ELF-1 (cell line): ENCODE measurements at regions not wholly inside any gene's neighbourhood (a gene's known extent, or its start where the extent isn't known, plus 50 kb on each side); places are given as distances from the start of the nearest gene placed in this dataset.
A peak's percentile ranks its signal among the peaks of the same experiment; 100 is the strongest.

Source experiments
- DNase-seq: peaks from one replicate; pipeline ENCODE4 v3.0.0-alpha.2; 2016; ENCODE audit warnings: low read depth, low spot score

DNA sequence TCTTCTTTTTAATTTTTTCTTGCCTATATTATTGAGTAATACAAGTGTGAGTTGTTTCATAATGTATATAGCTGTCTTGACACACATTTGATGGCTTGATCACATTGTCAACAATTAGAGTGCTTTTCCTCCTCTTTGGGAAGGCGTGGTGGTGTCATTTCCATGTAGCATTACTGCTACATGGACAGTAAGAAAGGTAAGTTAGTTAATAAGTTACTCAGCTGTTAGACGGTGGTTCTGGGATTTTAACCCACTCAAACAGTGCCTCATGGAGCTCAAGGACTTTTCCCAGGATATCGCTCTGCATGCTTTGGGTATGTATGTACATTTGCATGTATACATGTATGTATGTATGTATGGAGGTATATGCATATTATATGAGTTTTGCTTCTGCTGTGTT is 94.6 kb downstream of the HAPSTR1 start:
- no peak for DNase-seq

DNA sequence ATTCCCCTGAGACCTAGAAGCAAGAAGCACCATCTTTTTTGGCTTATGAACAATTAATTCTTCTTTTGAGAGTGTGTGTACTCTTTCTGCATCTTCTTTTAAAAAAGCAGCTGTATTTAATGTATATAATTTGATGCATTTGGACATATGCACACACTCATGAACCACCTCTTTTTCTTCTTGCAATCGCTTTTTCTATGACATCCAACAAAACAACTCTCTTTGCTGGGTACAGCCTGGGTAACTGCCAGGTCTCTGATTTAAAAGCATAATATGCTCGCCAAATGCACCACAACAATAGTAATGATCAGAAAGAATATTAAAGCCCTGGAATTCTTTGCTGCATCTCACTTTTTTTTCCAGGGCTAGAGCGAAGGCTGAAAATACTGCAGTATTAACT is 97.3 kb downstream of the HAPSTR1 start:
- no peak for DNase-seq

DNA sequence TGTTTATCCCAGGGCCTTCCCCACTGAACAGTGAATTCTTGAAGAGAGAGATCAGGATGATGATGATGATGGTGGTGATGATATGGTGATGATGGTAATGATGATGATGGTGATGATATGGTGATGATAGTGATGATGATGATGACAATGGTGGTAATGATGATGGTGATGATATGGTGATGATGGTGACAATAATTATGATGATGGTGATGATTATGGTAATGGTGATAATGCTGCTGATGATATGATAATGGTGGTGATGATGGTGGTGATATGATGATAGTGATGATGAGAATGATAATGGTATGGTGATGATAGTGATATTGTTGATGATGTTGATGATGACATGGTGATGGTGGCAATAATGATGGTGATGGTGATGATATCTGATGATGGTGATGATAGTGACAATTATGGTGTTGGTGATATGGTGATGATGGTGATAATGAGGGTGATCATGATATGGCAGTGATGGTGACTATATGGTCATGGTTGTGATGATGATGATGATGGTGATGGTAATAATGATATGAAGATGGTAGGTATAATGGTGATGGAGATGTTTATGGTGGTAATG is 99.9 kb downstream of the HAPSTR1 start:
- no peak for DNase-seq

DNA sequence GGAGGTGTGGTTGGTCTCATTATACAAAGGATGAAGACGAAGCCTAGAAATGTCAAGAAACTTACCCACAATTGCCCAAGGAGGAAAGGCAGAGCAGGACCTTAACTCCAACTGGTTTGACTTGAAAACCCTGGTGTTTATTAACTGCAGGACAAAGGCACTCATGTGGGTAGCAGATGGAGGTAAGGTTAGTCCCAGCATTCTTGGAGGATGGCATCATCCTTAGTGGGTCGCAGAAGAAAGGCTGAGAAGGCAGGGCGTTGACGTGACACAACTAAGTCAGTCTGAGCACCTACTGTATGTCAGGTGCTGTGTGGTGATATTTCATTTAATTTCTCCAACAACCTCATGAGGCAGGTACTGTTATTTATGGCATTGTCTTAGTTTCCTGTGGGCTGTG is 101.3 kb downstream of the HAPSTR1 start:
- peak; percentile 29 for DNase-seq

DNA sequence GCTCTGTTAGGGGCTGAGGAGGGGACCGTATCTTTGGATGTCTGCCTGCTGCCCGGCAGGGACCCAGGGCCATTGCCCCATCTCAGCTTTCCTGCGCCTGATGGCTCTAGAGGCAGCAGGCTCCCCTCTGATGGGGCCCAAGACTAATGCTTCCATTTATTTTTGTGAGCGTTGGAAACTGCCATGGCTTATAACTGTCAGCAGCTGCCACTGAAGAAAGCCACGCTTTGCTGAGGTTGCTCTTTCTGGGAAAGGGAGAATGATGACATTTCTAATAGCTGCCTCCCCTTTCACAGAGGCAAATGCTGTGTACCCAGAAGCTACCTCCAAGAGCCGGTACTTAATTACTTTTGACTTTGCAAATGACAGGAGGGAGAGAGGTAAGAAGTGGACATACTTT is 103.8 kb downstream of the HAPSTR1 start:
- no peak for DNase-seq

DNA sequence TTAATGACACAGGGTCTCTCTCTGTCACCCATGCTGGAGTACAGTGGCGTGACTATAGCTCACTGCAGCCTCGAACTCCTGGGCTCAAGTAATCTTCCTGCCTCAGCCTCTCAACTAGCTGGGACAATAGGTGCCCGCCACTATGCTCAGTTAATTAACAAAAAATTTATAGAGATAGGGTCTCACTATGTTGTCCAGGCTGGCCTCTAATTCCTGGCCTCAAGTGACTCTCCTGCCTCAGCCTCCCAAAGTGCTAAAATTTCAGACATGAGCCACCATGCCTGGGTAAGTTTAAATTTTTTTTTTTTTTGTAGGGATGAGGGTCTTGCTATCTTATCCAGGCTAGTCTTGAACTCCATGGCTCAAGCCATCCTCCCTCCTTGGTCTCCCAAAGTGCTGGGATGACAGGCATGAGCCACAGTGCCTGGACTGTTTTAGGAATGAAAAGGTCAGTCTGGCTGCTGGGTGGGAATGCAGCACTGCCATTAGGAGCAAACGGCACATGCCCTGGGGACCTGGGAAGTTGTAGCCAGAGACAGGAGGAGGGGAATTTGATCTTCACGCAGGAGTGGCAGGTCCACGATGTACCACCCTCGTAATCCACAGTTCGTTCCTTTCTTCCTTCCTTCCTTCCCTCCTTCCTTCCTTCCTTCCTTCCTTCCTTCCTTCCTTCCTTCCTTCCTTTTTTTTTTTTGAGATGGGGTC is 106.7 kb downstream of the HAPSTR1 start:
- DNase-seq = peak; percentile 33

DNA sequence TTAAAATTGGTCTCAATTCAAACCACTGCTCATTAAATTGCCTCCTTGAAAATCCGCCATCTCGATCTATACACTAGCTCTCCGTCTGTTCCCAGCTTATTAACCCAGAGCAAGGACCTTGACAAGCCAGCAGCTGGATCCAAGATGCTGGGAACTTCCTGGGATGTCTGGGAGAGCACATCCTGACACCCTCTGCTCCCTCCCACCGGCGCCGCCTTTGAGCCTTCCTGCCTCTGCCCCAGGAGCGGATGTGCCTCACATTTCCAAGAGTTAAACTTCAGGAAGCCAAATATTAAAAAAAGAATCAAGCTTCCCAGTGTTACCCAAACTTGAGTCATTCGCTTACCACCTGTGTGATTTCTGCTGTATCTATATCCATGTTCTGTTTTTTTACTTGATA is 107.9 kb downstream of the HAPSTR1 start:
- DNase-seq = no peak

DNA sequence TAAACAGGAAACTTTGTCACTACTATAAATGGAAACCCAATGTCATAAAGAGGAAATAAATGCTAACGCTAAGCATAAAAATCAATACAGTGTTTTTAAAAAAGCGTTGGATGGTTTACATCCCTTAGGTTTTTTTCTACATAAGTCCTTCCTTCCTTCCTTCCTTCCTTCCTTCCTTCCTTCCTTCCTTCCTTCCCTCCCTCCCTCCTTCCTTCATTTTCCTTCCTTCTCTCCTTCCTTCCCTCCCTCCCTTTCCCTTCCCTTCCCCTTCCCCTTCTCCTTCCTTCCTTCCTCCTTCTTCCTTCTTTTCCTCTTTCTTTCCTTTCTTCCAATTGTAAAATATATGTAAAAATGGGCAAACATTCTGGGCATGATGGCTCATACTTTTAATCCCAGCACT is 108.3 kb downstream of the HAPSTR1 start:
- no peak for DNase-seq

DNA sequence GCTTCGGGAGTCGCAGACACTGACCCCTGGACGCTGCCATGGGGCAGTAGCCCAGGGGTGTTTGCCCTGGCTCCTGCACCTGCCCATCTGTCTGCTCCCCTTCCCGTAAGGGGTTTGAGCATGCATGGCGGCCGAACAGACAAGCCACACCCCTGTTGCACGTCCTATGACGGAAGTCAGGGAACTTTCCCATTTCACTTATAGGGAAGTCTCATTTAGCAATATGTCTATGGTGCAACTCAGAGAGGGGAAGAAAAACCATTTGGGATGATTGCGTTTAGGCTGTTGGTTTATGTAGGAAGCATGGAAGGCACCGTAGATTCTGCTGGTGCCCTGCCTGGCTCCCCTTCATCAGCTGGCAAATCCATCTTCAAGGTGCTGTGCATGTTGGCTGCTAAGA is 112.5 kb downstream of the HAPSTR1 start:
- DNase-seq = no peak

DNA sequence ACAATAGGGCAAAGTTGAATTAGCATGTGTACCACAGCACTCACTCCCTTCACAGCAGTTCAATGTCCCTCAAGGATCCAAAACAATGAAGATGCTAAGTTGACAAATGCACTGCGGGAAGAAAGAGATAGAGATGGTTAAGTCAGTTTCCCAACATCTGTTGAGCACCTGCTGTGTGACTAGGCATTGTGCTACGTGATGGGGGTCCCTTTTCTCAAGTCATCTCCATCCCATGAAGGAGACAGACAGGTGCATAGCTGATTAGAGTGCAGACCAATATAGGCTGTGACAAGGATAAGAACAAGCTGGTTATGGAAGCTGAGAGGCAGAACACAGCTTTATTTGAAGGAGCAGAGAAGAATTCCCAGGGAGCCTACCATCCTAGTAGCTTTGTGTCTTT is 114.2 kb downstream of the HAPSTR1 start:
- no peak for DNase-seq

DNA sequence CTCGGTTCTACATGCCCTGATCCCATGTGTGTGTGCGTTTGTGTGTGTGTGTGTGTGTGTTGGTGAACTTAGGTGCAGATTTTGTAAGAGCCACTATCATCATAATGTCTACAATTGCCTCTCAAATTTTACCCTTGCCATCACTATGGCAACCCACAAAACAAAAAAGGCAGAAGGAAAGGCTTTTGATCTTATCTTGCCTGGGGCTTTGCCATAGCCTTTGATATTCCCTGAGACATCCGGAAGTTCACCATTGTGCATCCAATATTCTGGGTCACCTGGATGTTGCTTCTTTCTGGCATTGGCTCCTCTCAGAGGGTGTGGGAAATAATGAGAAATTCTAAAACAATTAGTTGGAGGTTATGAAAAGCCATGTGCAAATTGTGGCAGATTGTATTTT is 114.7 kb downstream of the HAPSTR1 start:
- no peak for DNase-seq

DNA sequence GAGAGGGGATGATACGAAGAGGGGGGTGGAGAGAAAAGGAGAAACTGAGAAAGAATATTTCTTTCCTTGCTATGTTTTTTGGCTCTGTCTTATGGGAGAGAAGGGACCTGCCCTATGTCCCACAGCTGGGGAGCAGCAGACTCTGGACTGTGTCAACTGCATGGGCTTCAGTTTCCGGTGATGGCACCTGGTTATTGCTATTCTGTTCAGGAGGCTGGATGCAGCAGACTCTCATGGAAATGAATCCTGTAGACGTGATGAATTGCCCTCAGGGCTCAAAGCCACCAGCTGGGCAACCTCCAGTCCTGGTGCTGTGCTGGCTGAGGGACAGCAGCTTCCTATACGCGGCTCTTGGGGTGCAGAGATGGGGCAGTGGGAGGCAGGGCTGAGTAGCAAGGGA is 121.2 kb downstream of the HAPSTR1 start:
- no peak for DNase-seq

DNA sequence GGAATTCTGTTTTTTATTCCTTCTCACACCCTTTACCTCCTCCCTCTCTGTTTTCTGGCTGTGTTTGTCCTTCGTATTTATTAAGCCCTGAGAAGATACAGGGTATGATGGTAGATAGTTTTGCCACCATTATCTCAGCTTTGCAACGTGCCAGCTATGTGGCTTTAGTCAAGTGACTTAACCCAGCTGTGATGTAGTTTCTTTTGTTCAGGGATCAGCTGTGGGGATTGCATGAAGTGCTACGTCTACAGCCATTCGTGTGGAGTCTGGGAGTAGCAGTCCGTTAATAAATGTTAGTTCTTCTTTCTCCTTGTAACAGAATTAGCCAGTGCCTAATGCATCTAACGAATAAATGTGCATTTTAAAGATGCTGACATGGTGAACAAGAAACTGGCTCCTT is 128.4 kb downstream of the HAPSTR1 start:
- no peak for DNase-seq

DNA sequence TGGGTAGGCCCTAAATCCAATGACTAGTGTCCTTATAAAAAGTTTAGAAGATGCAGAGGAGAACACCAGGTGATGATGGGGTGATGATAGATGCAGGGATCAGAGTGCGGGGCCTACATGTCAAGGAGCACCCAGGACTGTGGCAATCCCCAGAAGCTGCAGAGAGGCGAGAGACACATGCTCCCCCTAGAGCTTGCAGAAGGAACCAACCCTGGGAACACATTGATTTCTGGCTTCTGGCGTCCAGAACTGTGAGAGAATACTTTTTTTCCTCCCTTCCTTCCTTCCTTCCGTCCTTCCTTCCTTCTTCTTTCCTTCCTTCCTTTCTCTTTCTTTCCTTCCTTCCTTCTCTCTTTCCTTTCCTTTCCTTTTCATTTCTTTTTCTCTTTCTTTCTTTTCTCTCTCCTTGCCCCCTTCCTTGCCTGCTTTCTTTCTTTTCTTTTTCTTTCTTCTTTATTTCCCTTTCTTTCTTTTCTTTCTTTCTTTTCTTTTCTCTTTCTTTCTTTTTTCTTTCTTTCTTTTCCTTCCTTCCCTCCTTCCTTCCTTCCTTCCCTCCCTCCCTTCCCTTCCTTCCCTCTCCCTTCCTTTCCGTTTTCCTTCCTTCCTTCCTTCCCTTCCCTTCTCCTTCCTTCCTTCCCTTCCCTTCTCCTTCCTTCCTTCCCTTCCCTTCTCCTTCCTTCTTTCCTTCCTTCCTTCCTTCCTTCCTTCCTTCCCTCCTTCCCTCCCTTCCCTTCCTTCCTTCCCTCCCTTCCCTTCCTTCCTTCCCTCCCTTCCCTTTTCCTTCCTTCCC is 134.3 kb downstream of the HAPSTR1 start:
- DNase-seq = peak; percentile 27

DNA sequence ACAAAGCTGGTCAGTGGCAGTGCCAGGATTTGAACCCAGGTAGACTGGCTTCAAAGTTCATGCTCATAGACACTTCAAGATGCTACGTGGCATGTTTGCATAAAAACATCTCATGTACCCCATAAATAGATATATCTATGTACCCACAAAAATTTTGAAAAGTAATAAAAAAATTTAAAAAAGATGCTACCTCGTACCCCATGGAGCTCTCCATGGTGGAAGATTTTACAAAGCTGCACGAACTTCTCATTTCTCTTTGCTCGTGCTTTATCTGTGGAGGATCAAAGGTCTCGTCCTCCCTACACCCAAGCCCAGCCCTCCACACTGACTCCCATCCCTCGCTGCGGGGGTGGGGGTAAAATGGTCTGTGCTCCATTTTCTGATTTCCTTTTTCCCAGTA is 135.5 kb downstream of the HAPSTR1 start:
- no peak for DNase-seq

DNA sequence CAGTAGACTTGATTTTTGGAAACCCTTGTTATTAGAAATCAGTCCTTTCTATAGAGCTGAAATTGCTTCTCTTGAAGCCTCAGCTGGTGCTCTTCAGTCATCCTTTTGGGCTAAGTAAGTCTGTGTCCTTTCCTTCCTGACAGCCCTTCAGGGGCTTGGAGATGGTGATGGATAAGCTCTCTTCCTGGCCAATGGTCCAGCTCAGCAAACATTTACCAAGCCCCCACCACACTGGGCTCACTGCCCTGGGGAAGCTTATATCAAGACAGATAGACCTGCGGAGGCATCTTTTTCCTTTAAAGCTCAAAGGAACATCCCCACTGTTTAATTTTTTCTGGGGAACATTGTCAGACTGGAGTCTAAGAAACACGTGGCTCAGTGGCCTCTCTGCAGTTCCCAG is 139.6 kb downstream of the HAPSTR1 start:
- DNase-seq = peak; percentile 36

DNA sequence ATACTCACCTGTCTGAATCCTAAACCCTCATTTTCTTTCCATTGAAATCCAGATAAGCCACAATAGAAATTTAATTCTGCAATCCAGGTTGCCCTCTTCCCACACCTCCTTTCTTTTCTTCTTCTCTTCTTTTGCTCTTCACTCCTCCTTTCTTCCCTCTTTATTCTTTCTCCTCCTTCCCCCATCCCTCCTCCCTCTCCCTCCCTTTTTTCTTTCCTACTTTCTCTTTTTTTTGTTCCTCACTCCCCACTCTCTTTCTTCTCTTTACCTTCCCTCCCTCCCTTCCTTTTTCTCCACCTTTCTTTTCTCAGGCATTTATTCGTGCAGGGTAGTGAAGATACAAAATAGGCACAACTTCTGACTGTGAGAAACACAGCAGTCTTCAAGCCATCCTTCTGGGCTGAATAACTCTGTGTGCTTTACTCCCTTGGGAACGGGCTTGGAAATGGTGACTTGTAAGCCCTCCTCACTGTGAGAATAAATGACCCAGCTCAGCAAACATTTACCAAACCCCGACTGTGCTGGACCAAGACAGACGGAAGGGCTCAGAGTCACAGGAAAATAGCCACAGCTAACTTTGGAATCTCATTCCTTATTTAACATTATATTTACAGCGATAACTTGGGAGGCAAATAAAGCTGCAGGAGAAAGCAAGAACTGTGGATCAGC is 140.8 kb downstream of the HAPSTR1 start:
- no peak for DNase-seq

DNA sequence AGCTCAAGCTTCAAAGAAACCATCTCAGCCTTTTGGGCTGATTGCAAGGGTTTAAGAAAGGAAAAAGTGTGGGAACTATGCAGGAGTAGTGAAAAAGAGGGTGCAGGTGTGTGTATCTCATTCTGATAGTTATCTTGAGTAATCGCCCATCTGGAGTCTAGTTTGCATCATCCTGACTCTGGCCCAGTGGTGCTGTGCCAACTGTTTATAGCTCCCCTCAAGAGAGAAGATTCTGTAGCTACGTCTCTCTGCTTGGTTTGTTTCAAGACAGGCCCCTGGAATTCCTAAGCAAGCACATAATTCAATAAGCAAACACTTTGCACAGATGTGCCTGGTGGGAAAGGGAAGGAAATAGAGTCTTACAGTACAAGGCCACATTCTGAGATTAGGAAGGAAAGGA is 144.4 kb downstream of the HAPSTR1 start:
- no peak for DNase-seq

DNA sequence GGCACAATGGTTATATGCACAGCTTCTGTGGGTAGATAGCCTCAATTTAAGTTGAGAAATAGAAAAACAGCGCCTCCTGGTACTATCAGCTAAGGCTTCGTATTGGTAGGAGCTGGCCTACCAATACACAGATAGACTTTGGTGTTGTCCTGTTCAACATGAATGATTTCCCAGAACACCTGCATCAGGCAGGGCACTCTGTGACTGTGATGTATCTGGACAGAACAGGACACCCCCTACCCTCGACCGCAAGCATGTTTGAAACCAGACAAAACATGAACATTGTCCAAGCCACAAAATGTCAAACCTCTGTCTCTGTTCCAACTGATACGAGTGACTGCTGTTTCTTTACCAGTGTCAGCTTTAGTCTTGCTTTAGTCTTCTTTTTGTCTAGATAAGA is 144.9 kb downstream of the HAPSTR1 start:
- DNase-seq = no peak

DNA sequence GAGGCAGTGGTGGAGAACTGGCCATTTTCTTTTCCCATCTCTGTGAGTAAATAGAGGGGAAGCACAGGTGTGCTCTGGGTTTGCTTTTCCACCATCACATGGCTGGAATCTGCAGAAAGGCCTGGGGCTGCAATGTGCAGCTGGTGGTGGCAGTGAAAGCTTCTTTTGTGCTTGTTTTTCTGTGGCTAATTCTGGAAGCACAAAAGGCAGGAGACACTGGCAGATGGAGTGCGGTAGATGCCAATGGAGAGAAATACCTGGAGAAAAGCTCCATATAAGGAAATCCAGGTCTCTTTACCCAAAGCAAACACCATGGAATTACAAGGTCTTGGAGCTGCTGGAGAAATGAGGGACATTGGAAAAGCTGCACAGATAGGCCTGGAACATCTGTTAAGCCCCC is 146.9 kb downstream of the HAPSTR1 start:
- peak; percentile 25 for DNase-seq

DNA sequence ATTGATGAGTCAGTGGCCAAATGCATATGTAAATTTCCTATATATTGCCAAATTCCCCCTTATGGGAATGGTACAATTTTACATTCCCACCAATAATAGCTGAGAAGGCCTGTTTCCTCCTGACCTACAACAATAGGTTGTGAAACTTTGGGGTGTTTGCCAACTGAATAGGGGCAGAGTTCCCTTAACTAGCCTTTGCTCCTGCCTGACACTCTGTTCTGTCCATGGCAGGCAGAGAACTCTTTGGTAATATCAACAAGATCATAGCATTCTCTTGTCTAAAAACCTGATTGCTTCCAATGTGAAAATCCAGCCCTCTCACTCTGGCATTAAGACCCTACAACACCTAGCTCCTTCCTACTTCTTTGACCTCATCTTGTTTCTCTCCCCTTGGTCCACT is 149.7 kb downstream of the HAPSTR1 start:
- DNase-seq = no peak

DNA sequence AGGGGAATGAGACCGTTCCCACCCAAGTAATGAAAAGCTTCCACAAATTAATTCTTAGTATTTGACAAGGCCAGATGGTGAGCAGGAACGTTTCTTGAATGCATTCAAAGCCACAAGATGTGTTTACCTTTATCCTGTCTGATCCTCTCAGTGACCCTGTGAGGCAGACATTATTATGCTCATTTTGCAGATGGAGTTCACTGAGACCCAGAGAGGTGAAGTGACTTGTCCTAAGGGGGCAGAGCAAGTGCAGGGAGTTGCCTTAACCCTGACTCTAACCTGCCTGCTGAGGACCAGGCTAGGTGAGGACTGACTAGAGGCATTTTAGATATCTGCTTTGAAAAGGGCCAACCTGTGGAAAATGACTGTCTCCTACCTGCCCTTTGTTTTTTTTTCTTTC is 156.7 kb downstream of the HAPSTR1 start:
- DNase-seq = no peak

DNA sequence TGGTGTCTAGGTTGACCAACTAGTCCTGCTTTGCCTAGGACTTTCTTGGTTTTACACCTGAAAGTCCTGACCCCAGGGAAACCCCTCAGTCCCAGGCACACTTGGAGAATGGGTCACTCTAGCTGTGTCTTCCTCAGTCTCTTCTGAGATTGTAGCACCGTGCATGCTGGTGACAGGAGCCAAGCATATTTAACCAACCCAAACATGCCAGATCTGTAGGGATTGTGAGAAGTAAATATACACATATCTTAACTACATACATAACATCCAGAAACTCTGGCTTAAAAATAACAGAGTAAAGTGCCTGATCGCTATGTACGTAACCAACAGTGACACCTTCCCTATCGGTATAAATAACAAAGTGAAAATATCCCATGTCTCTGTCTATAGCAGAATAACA is 158.1 kb downstream of the HAPSTR1 start:
- DNase-seq = no peak
